ENCODE measurements at regions not wholly inside any gene's neighbourhood (a gene's known extent, or its start where the extent isn't known, plus 50 kb on each side); places are given as distances from the start of the nearest gene placed in this dataset.

DNA sequence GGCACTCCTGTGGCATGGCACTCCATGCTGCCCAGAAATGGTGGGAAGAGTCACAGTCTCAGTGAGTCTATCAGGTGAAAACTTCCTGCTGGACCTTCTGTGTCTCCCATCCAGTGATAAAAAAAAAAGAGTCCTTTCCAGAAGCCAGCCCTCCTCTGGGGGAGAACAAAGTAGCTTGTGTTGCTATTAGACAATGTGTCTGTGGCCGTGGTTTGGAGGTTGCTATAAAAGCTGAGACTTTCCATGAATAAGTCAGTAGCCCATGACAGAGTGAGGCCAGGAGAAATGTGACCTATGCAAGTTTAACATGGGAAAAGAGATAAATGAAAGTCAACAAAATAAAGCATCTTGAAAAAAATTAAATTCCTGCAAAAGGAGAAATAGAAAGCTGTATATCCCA is 250.7 kb upstream of the MON1B start:
- TF ChIP-seq EZH2phosphoT487 (conservative IDR thresholded peaks at IDR 0.05; ENCODE audit: low read length): no peak
- no peak for TF ChIP-seq CTCF (IDR thresholded peaks at IDR 0.05; ENCODE audit: insufficient read depth, low read length, poor library complexity, severe bottlenecking)
- no peaks in the 10 kb centered on the region for H3K36me3 ChIP-seq (ENCODE audit: low read length)
- H3K9me2 ChIP-seq (replicated peaks; ENCODE audit: insufficient read depth, low read length): no peaks in the 10 kb centered on the region
- H3K79me2 ChIP-seq (ENCODE audit: insufficient read depth, low read length): no peaks in the 10 kb centered on the region
- no peaks in the 10 kb centered on the region for H3K9me3 ChIP-seq (ENCODE audit: insufficient read depth, low read length)
- H3F3A ChIP-seq (ENCODE audit: insufficient read depth): no peaks in the 10 kb centered on the region
- H3K27ac ChIP-seq (ENCODE audit: low read depth, low read length): no peak overlapping the region
- no peak overlapping the region for H3K4me3 ChIP-seq (ENCODE audit: insufficient read depth, low read length, poor library complexity, severe bottlenecking)
- no peak overlapping the region for H3K9ac ChIP-seq (ENCODE audit: low read length)
- H3K4me2 ChIP-seq (ENCODE audit: low read depth, low read length, poor library complexity, severe bottlenecking): no peak overlapping the region
- H4K20me1 ChIP-seq (ENCODE audit: low read depth, low read length): no peaks in the 10 kb centered on the region
- H2AFZ ChIP-seq (ENCODE audit: low read depth, low read length, severe bottlenecking): no peak overlapping the region
- H3K27me3 ChIP-seq (ENCODE audit: low read length): no peaks in the 10 kb centered on the region

DNA sequence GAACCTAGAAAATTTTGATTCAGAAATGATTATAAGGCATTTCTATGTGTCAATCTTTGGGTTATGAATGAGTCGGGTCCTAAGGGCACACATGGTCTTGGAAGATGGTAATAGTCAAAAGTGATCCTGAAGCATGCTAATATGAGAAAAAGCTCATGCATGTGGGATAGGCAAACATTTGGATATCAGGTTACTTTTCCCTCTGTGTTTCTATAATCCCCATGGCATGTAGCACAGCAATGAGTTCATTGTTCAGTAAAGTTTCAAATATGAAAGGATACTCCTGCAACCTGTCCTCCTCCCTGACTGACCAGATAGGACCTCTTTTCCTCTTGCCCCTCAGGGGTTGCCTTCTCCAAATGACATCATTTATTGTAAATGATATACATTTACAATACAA is 249.9 kb upstream of the MON1B start:
- Histone ChIP-seq H3K4me3 (ENCODE audit: insufficient read depth, low read length, poor library complexity, severe bottlenecking) (no peak overlapping the region), H2AFZ (ENCODE audit: low read depth, low read length, severe bottlenecking) (no peak overlapping the region), H3K27me3 (ENCODE audit: low read length) (no peaks in the 10 kb centered on the region), H3K27ac (ENCODE audit: low read depth, low read length) (no peak overlapping the region), H3K4me2 (ENCODE audit: low read depth, low read length, poor library complexity, severe bottlenecking) (no peak overlapping the region), H3K36me3 (ENCODE audit: low read length) (no peaks in the 10 kb centered on the region), H3K79me2 (ENCODE audit: insufficient read depth, low read length) (no peaks in the 10 kb centered on the region), H3F3A (ENCODE audit: insufficient read depth) (no peaks in the 10 kb centered on the region), H3K9me2 (replicated peaks; ENCODE audit: insufficient read depth, low read length) (no peaks in the 10 kb centered on the region), H3K9me3 (ENCODE audit: insufficient read depth, low read length) (no peaks in the 10 kb centered on the region), H3K9ac (ENCODE audit: low read length) (no peak overlapping the region), H4K20me1 (ENCODE audit: low read depth, low read length) (no peaks in the 10 kb centered on the region)
- TF ChIP-seq CTCF (IDR thresholded peaks at IDR 0.05; ENCODE audit: insufficient read depth, low read length, poor library complexity, severe bottlenecking) (no peak), EZH2phosphoT487 (conservative IDR thresholded peaks at IDR 0.05; ENCODE audit: low read length) (no peak)

DNA sequence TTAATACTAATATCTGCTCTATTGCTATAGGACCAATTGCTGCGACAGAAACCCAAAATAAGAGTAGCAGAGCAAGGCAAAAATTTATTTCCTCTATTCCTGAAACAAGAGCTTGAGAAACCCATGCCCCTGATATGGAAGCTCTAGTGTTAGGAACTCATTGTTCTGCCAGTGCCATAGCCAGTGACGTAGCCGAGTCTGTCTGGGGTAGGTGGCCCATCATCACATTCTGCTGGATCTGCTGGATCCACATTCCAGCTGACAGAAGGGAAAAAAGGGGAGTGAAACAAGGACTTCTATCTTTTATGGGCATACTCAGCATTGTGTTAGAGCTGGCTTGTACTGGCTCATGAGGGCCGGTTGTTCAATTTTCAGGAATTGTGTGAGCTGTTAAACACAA is 248.9 kb upstream of the MON1B start:
- H3K79me2 ChIP-seq (ENCODE audit: insufficient read depth, low read length): no peaks in the 10 kb centered on the region
- H3K9me2 ChIP-seq (replicated peaks; ENCODE audit: insufficient read depth, low read length): no peaks in the 10 kb centered on the region
- H3K27me3 ChIP-seq (ENCODE audit: low read length): no peaks in the 10 kb centered on the region
- no peaks in the 10 kb centered on the region for H3K9me3 ChIP-seq (ENCODE audit: insufficient read depth, low read length)
- no peak overlapping the region for H3K4me2 ChIP-seq (ENCODE audit: low read depth, low read length, poor library complexity, severe bottlenecking)
- no peak overlapping the region for H3K27ac ChIP-seq (ENCODE audit: low read depth, low read length)
- no peak overlapping the region for H2AFZ ChIP-seq (ENCODE audit: low read depth, low read length, severe bottlenecking)
- TF ChIP-seq CTCF (IDR thresholded peaks at IDR 0.05; ENCODE audit: insufficient read depth, low read length, poor library complexity, severe bottlenecking) (no peak), EZH2phosphoT487 (conservative IDR thresholded peaks at IDR 0.05; ENCODE audit: low read length) (no peak)
- no peaks in the 10 kb centered on the region for H3F3A ChIP-seq (ENCODE audit: insufficient read depth)
- H4K20me1 ChIP-seq (ENCODE audit: low read depth, low read length): no peaks in the 10 kb centered on the region
- no peaks in the 10 kb centered on the region for H3K36me3 ChIP-seq (ENCODE audit: low read length)
- no peak overlapping the region for H3K9ac ChIP-seq (ENCODE audit: low read length)
- no peak overlapping the region for H3K4me3 ChIP-seq (ENCODE audit: insufficient read depth, low read length, poor library complexity, severe bottlenecking)

DNA sequence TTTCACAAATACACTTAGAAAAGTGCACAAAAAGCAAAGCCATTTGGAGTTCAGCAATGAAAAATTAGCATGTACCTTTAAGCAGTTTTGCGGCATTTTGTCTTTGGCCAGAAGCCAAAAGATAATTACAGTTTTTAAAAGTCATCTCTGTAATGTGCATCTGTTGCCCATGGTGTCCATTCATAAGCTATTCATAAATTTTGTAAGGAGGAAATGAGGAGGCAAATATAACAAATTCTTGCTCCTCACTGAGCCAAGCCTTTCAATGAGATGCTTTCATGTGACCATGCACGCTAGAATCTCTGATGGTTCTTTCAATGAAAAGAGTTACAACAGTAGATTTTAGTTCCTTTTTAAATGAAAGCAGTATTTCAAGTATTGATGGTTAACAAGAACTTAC is 247.1 kb upstream of the MON1B start:
- no peak for TF ChIP-seq EZH2phosphoT487 (conservative IDR thresholded peaks at IDR 0.05; ENCODE audit: low read length)
- no peak for TF ChIP-seq CTCF (IDR thresholded peaks at IDR 0.05; ENCODE audit: insufficient read depth, low read length, poor library complexity, severe bottlenecking)
- no peaks in the 10 kb centered on the region for H4K20me1 ChIP-seq (ENCODE audit: low read depth, low read length)
- no peak overlapping the region for H3K4me3 ChIP-seq (ENCODE audit: insufficient read depth, low read length, poor library complexity, severe bottlenecking)
- H3K27ac ChIP-seq (ENCODE audit: low read depth, low read length): no peak overlapping the region
- no peaks in the 10 kb centered on the region for H3K36me3 ChIP-seq (ENCODE audit: low read length)
- H3K27me3 ChIP-seq (ENCODE audit: low read length): no peaks in the 10 kb centered on the region
- no peaks in the 10 kb centered on the region for H3F3A ChIP-seq (ENCODE audit: insufficient read depth)
- no peaks in the 10 kb centered on the region for H3K9me2 ChIP-seq (replicated peaks; ENCODE audit: insufficient read depth, low read length)
- no peak overlapping the region for H3K9ac ChIP-seq (ENCODE audit: low read length)
- no peak overlapping the region for H3K4me2 ChIP-seq (ENCODE audit: low read depth, low read length, poor library complexity, severe bottlenecking)
- H2AFZ ChIP-seq (ENCODE audit: low read depth, low read length, severe bottlenecking): no peak overlapping the region
- no peaks in the 10 kb centered on the region for H3K9me3 ChIP-seq (ENCODE audit: insufficient read depth, low read length)
- H3K79me2 ChIP-seq (ENCODE audit: insufficient read depth, low read length): no peaks in the 10 kb centered on the region

Measured in SU-DHL-6 (cell line).